Left ventricle myocardium inferior (tissue), 1 donor: ENCODE measurements at regions not wholly inside any gene's neighbourhood (a gene's known extent, or its start where the extent isn't known, plus 50 kb on each side); places are given as distances from the start of the nearest gene placed in this dataset.

Experiments
- DNase-seq: peaks from one replicate; pipeline ENCODE4 v3.0.0-alpha.2; 2020
- H3K27ac ChIP-seq: fragments of 200-600 bp; replicated peaks from 2 replicates; pipeline ENCODE4 v1.8.0; 2021
- H3K27me3 ChIP-seq: fragments of 200-600 bp; 2 replicates; pipeline ENCODE4 v1.8.0; 2021; ENCODE audit warnings: low read depth
- H3K36me3 ChIP-seq: fragments of 200-600 bp; 2 replicates; pipeline ENCODE4 v1.8.0; 2021
- H3K4me1 ChIP-seq: fragments of 200-600 bp; 2 replicates; pipeline ENCODE4 v1.8.0; 2021
- H3K4me3 ChIP-seq: fragments of 200-600 bp; 2 replicates; pipeline ENCODE4 v1.8.0; 2021; ENCODE audit warnings: mild to moderate bottlenecking, moderate library complexity
- H3K9me3 ChIP-seq: fragments of 200-600 bp; replicated peaks from 2 replicates; pipeline ENCODE4 v1.8.0; 2021
- CTCF ChIP-seq: fragments of 200-600 bp; IDR thresholded peaks from 2 replicates; pipeline ENCODE4 v1.8.0; 2021; ENCODE audit warnings: antibody characterized with exemption, mild to moderate bottlenecking, borderline replicate concordance
- intact Hi-C: fragments of 100-400 bp; cut with micrococcal nuclease; formaldehyde crosslinking; loops from one replicate; pipeline ENCODE4 v1.11.0; 2022
- donor health status: DM: no; HTN: yes; CAD: no; lungs with severe emphysema.

GRCh38 chr4:181909368-181909767 is 333.8 kb upstream of the TENM3 start:
- Histone ChIP-seq H3K9me3 (peaks cover 17% of the 10 kb centered on the region), H3K4me1 (no peaks in the 10 kb centered on the region), H3K27ac (no peak overlapping the region), H3K36me3 (no peaks in the 10 kb centered on the region), H3K27me3 (no peaks in the 10 kb centered on the region), H3K4me3 (no peak overlapping the region)
- no peak for DNase-seq
- no peak for TF ChIP-seq CTCF
- intact Hi-C loops, result no loop called here

GRCh38 chr4:181911420-181911819 is 331.8 kb upstream of the TENM3 start:
- TF ChIP-seq CTCF, result no peak
- H3K4me3 ChIP-seq, result no peak overlapping the region
- no peaks in the 10 kb centered on the region for H3K27me3 ChIP-seq
- H3K36me3 ChIP-seq, result no peaks in the 10 kb centered on the region
- peaks cover 26% of the 10 kb centered on the region for H3K9me3 ChIP-seq
- no peaks in the 10 kb centered on the region for H3K4me1 ChIP-seq
- DNase-seq, result no peak
- intact Hi-C loops, result no loop called here
- H3K27ac ChIP-seq, result no peak overlapping the region

DNA sequence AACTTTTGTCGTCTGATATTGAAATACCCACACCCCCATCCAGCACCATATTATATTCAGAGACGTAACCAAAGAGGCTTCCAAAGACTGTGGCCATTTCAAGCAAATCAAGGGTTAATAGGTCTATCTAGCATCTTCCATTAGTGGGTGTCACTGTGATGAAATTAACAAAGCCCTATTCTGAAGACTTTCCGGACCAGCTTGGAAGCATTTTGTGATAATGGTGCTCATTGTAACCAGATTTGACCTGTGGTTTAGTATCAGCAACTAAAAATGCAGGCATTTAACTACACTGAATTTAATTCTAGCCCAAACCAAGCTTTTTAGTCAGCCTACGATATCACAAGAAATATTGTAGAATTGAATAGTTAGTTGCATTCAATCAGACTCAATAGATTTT is 309.7 kb upstream of the TENM3 start:
- H3K27me3 ChIP-seq, result no peaks in the 10 kb centered on the region
- H3K4me1 ChIP-seq, result no peaks in the 10 kb centered on the region
- no peak for TF ChIP-seq CTCF
- intact Hi-C loops, result no loop called here
- no peak overlapping the region for H3K27ac ChIP-seq
- no peaks in the 10 kb centered on the region for H3K36me3 ChIP-seq
- H3K9me3 ChIP-seq, result peaks cover 30% of the 10 kb centered on the region
- H3K4me3 ChIP-seq, result no peak overlapping the region
- DNase-seq, result no peak

DNA sequence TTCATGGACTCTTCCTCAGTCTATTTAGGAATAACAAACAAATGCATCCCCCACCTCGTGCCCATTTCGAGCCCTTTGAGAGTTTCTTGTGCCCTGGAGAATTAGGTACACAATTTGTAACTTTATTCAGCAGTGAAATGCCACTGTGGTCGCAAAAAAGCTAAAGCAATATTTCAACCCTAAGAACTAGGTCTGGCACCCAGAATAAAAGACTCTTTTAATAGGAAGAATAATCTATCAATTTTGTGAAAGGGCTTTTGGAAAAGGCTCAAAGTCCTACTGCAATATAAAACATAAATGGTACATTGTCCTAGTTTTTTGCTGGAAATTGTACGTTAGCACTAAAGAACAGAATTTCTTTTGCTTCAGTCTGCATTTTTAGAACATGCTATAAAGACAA is 304.6 kb upstream of the TENM3 start:
- Histone ChIP-seq H3K9me3 (no peaks in the 10 kb centered on the region), H3K27me3 (peaks cover 7% of the 10 kb centered on the region), H3K36me3 (no peaks in the 10 kb centered on the region), H3K4me1 (no peaks in the 10 kb centered on the region), H3K27ac (no peak overlapping the region), H3K4me3 (no peak overlapping the region)
- no peak for DNase-seq
- no peak for TF ChIP-seq CTCF
- intact Hi-C loops, result no loop called here

DNA sequence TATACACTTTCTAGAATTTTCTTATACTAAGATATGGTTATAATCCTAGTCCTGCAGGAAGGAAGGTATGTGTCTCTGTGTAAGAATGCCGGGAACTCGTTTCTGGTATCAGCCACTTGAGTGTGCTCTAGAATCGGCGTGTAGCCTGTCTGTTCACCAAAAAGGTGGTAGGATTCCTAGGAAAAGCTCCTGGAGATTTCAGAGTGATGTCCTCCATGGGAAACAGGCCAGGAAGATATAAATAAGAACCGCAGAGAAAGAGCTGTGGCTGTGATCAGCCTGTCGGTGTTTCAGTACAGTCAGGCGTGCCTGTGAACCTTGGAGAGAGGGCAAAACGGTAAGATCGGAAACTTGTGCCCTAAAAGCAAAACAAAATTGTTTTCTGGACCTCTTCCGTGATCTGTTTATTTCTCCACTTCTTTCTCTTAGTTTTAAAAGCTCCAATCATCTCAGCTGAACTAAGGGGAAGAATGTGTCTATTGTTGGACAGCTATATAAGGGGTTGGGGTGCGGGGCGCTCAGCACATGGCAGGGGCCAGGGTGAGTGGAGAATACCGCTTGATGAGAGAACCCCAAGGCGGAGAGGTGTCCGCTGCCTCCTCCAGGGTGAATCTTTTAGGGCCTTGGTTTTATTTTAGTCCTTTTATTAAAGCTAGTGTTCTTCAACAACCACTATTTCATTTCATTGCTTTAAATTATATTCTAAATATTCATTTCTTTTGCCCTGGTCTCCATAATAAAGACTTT is 303.8 kb upstream of the TENM3 start:
- peaks cover 7% of the 10 kb centered on the region for H3K27me3 ChIP-seq
- H3K4me1 ChIP-seq, result no peaks in the 10 kb centered on the region
- intact Hi-C loops, result no loop called here
- no peak overlapping the region for H3K27ac ChIP-seq
- DNase-seq, result no peak
- no peaks in the 10 kb centered on the region for H3K9me3 ChIP-seq
- no peak for TF ChIP-seq CTCF
- H3K4me3 ChIP-seq, result no peak overlapping the region
- no peaks in the 10 kb centered on the region for H3K36me3 ChIP-seq
